GM12875 (cell line): ENCODE measurements at regions not wholly inside any gene's neighbourhood (a gene's known extent, or its start where the extent isn't known, plus 50 kb on each side); places are given as distances from the start of the nearest gene placed in this dataset.

Experiments used
- H3K4me3 ChIP-seq: one replicate; pipeline ENCODE4 v1.5.1; 2011; ENCODE audit warnings: low read depth, low read length, control low read depth
- CTCF ChIP-seq: IDR thresholded peaks from 2 replicates; pipeline ENCODE4 v1.5.1; 2011; ENCODE audit warnings: low read depth, mild to moderate bottlenecking, control low read depth, inconsistent platforms, low read length, moderate library complexity, borderline replicate concordance; ENCODE audit not compliant: insufficient read depth

GRCh38 chr1:217364220-217364619 lies 266.7 kb downstream of the GPATCH2 start:
- no peak overlapping the region for H3K4me3 ChIP-seq
- TF ChIP-seq CTCF, result no peak

- no peak overlapping the region for H3K4me3 ChIP-seq
- no peak for TF ChIP-seq CTCF
Measured at GRCh38 chr1:217363319-217363718, 267.6 kb downstream of the GPATCH2 start.

GRCh38 chr1:217360510-217360909 lies 270.4 kb downstream of the GPATCH2 start:
- no peak for TF ChIP-seq CTCF
- no peak overlapping the region for H3K4me3 ChIP-seq

GRCh38 chr1:217354895-217355294 lies 276.0 kb downstream of the GPATCH2 start:
- no peak overlapping the region for H3K4me3 ChIP-seq
- TF ChIP-seq CTCF, result no peak

GRCh38 chr1:217348960-217349664 lies 281.8 kb downstream of the GPATCH2 start:
- no peak for TF ChIP-seq CTCF

GRCh38 chr1:217344712-217345111 lies 286.2 kb downstream of the GPATCH2 start:
- TF ChIP-seq CTCF, result no peak
- H3K4me3 ChIP-seq, result no peak overlapping the region

More at GRCh38 chr1:217348960-217349664, 281.8 kb downstream of the GPATCH2 start:
- no peak overlapping the region for H3K4me3 ChIP-seq

GRCh38 chr1:217343907-217344306 lies 287.0 kb downstream of the GPATCH2 start:
- no peak overlapping the region for H3K4me3 ChIP-seq
- no peak for TF ChIP-seq CTCF
